HCT116 (cell line): ENCODE measurements at regions not wholly inside any gene's neighbourhood (a gene's known extent, or its start where the extent isn't known, plus 50 kb on each side); places are given as distances from the start of the nearest gene placed in this dataset.
A peak's percentile ranks its signal among the peaks of the same experiment; 100 is the strongest.

Experiments
- ATAC-seq: fragments of 200-7000 bp; cut with Tn5 transposase; 2 replicates; pipeline ENCODE4 v1.9.1; 2020; ENCODE audit warnings: mild to moderate bottlenecking, moderate library complexity
- BruUV-seq: library from RNA; stranded (reverse); fragments of 400-500 nt; replicated peaks from 2 replicates; lab custom pipeline; 2021; lab: Mats Ljungman, UMichigan
- CTCF ChIA-PET: fragments of 300-600 bp; sonication (Branson Sonifier 250); formaldehyde crosslinking; loops from one replicate; lab custom pipeline; 2021; ENCODE audit warnings: antibody characterized with exemption; lab: Charles Lee
- POLR2A ChIA-PET: fragments of 300-600, 350-600 bp; sonication (Branson Sonifier 250); formaldehyde crosslinking; loops from one replicate; lab custom pipeline; 2021; ENCODE audit warnings: antibody characterized with exemption; lab: Charles Lee
- RAD21 ChIA-PET, 2 experiments: fragments of 300-600 bp; sonication (Branson Sonifier 250); formaldehyde crosslinking; loops; one replicate each; lab custom pipeline; 2023; ENCODE audit warnings: low total read pairs in 2 of 2; ENCODE audit not compliant: uncharacterized antibody in 2 of 2, unreplicated experiment in 2 of 2, low non-redundant PET in 1 of 2; lab: Charles Lee
- DNase-seq: peaks from one replicate; pipeline ENCODE4 v3.0.0-alpha.2; 2010; ENCODE audit warnings: low read depth, low spot score
- H2AFZ ChIP-seq: fragments of 200-600 bp; shearing (Covaris generic), sonication (generic); 2 replicates; pipeline ENCODE4 v1.6.1; 2017; ENCODE audit warnings: low read depth, mixed run types, mixed read lengths, antibody characterized with exemption, low read length; ENCODE audit not compliant: poor library complexity, severe bottlenecking
- H3K27ac ChIP-seq: 2 replicates; pipeline ENCODE4 v1.5.1; 2012; ENCODE audit warnings: low read depth, low read length
- H3K27me3 ChIP-seq: fragments of 200-600 bp; sonication (generic); 2 replicates; pipeline ENCODE4 v1.6.1; 2016; ENCODE audit warnings: mixed run types, low read length, mixed read lengths; ENCODE audit not compliant: insufficient read depth
- H3K36me3 ChIP-seq, 2 experiments: fragments of 200-500 bp in 1 of 2; fragments of 200-600 bp in 1 of 2; sonication (Bioruptor generic) in 1 of 2; sonication (generic) in 1 of 2; 2 replicates each; pipeline versions ENCODE4 v1.5.1 to v1.6.1; 2014 to 2016; ENCODE audit warnings: low read length in 2 of 2, inconsistent platforms in 1 of 2, mixed read lengths in 1 of 2, mixed run types in 1 of 2; ENCODE audit not compliant: insufficient read depth in 2 of 2, control insufficient read depth in 1 of 2
- H3K4me1 ChIP-seq, 2 experiments: fragments of 200-600 bp in 1 of 2; sonication (generic) in 1 of 2; 2 replicates each; pipeline versions ENCODE4 v1.5.1 to v1.6.1; 2012 to 2017; ENCODE audit warnings: low read length in 2 of 2, inconsistent platforms in 1 of 2, mild to moderate bottlenecking in 1 of 2, mixed read lengths in 1 of 2, mixed run types in 1 of 2, moderate library complexity in 1 of 2; ENCODE audit not compliant: insufficient read depth in 2 of 2, control insufficient read depth in 1 of 2
- H3K4me2 ChIP-seq: fragments of 200-600 bp; sonication (generic); 2 replicates; pipeline ENCODE4 v1.6.1; 2017; ENCODE audit warnings: mixed run types, low read length, mixed read lengths
- H3K4me3 ChIP-seq, 2 experiments: fragments of 200-600 bp in 1 of 2; sonication (generic) in 1 of 2; replicated peaks in 1 of 2; 2 replicates each; pipeline ENCODE4 v1.5.1; 2011 to 2016; ENCODE audit warnings: low read length in 2 of 2, control low read depth in 1 of 2, low read depth in 1 of 2, mild to moderate bottlenecking in 1 of 2, mixed read lengths in 1 of 2, mixed run types in 1 of 2
- H3K79me2 ChIP-seq: fragments of 200-600 bp; sonication (generic); 2 replicates; pipeline ENCODE4 v1.6.1; 2017; ENCODE audit warnings: mild to moderate bottlenecking, mixed run types, low read length, moderate library complexity, mixed read lengths; ENCODE audit not compliant: insufficient read depth
- H3K9ac ChIP-seq: fragments of 200-600 bp; sonication (generic); 2 replicates; pipeline ENCODE4 v1.6.1; 2016; ENCODE audit warnings: low read length, mixed read lengths
- H3K9me2 ChIP-seq: fragments of 200-600 bp; sonication (generic), shearing (Covaris generic); 2 replicates; pipeline ENCODE4 v1.6.1; 2017; ENCODE audit warnings: mixed run types, mild to moderate bottlenecking, moderate library complexity; ENCODE audit not compliant: insufficient read depth
- H3K9me3 ChIP-seq, 2 experiments: fragments of 200-500 bp in 1 of 2; fragments of 200-600 bp in 1 of 2; sonication (Bioruptor generic) in 1 of 2; sonication (generic) in 1 of 2; 2 replicates each; pipeline ENCODE4 v1.6.1; 2014 to 2017; ENCODE audit warnings: low read length in 2 of 2, mixed read lengths in 2 of 2, inconsistent platforms in 1 of 2, low read depth in 1 of 2, mild to moderate bottlenecking in 1 of 2, mixed run types in 1 of 2, moderate library complexity in 1 of 2; ENCODE audit not compliant: control insufficient read depth in 1 of 2, insufficient read depth in 1 of 2
- H4K20me1 ChIP-seq: fragments of 200-600 bp; sonication (generic), shearing (Covaris generic); 2 replicates; pipeline ENCODE4 v1.6.1; 2017; ENCODE audit warnings: mixed run types, mild to moderate bottlenecking, moderate library complexity; ENCODE audit not compliant: insufficient read depth
- ATF3 ChIP-seq: IDR thresholded peaks from 2 replicates; pipeline ENCODE4 v1.6.1; 2012
- CBX3 ChIP-seq: IDR thresholded peaks from 2 replicates; pipeline ENCODE4 v1.6.1; 2012; ENCODE audit warnings: low read depth
- CEBPB ChIP-seq: IDR thresholded peaks from 2 replicates; pipeline ENCODE4 v1.6.1; 2012; ENCODE audit warnings: low read depth
- ELF1 ChIP-seq: IDR thresholded peaks from 2 replicates; pipeline ENCODE4 v1.6.1; 2012; ENCODE audit warnings: low read depth, borderline replicate concordance
- FOSL1 ChIP-seq: IDR thresholded peaks from 2 replicates; pipeline ENCODE4 v1.6.1; 2012; ENCODE audit warnings: low read depth
- JUND ChIP-seq: IDR thresholded peaks from 2 replicates; pipeline ENCODE4 v1.6.1; 2012
- POLR2A ChIP-seq: IDR thresholded peaks from 2 replicates; pipeline ENCODE4 v1.7.0; 2011; ENCODE audit warnings: borderline replicate concordance; ENCODE audit not compliant: insufficient read depth, insufficient read length; ENCODE audit errors: extremely low read depth
- RAD21 ChIP-seq: IDR thresholded peaks from 2 replicates; pipeline ENCODE4 v1.6.1; 2012; ENCODE audit warnings: low read depth, mild to moderate bottlenecking
- SIN3A ChIP-seq: IDR thresholded peaks from 2 replicates; pipeline ENCODE4 v1.6.1; 2012; ENCODE audit warnings: low read depth
- SP1 ChIP-seq: IDR thresholded peaks from 2 replicates; pipeline ENCODE4 v1.6.1; 2012; ENCODE audit warnings: low read depth
- SRF ChIP-seq: IDR thresholded peaks from 2 replicates; pipeline ENCODE4 v1.6.1; 2012; ENCODE audit warnings: low read depth
- TCF7L2 ChIP-seq: IDR thresholded peaks from 2 replicates; pipeline ENCODE4 v1.7.0; 2011; ENCODE audit warnings: borderline replicate concordance, inconsistent platforms; ENCODE audit not compliant: insufficient read depth, insufficient read length; ENCODE audit errors: extremely low read depth
- YY1 ChIP-seq: IDR thresholded peaks from 2 replicates; pipeline ENCODE4 v1.6.1; 2011; ENCODE audit warnings: low read length, low read depth, moderate library complexity, mild to moderate bottlenecking; ENCODE audit not compliant: insufficient replicate concordance; ENCODE audit errors: extremely low read depth
- ZBTB33 ChIP-seq: IDR thresholded peaks from 2 replicates; pipeline ENCODE4 v1.6.1; 2011; ENCODE audit warnings: mild to moderate bottlenecking, low read length, moderate library complexity; ENCODE audit not compliant: insufficient replicate concordance; ENCODE audit errors: extremely low read depth
- ZFX ChIP-seq: fragments of 450-650 bp; IDR thresholded peaks from 2 replicates; pipeline ENCODE4 v1.6.1; 2017
- intact Hi-C: fragments of 100-400 bp; cut with micrococcal nuclease; formaldehyde crosslinking; loops from 2 replicates; pipeline ENCODE4 v1.10.0; 2022
- TF ChIP-seq, protein P1 (sequence below): IDR thresholded peaks from 2 replicates; pipeline ENCODE4 v1.6.1; 2012; ENCODE audit warnings: low read depth

GRCh38 chr11:13862845-13863392 is 99.6 kb upstream of the SPON1 start (continued):
- TF ChIP-seq, protein P1, sequence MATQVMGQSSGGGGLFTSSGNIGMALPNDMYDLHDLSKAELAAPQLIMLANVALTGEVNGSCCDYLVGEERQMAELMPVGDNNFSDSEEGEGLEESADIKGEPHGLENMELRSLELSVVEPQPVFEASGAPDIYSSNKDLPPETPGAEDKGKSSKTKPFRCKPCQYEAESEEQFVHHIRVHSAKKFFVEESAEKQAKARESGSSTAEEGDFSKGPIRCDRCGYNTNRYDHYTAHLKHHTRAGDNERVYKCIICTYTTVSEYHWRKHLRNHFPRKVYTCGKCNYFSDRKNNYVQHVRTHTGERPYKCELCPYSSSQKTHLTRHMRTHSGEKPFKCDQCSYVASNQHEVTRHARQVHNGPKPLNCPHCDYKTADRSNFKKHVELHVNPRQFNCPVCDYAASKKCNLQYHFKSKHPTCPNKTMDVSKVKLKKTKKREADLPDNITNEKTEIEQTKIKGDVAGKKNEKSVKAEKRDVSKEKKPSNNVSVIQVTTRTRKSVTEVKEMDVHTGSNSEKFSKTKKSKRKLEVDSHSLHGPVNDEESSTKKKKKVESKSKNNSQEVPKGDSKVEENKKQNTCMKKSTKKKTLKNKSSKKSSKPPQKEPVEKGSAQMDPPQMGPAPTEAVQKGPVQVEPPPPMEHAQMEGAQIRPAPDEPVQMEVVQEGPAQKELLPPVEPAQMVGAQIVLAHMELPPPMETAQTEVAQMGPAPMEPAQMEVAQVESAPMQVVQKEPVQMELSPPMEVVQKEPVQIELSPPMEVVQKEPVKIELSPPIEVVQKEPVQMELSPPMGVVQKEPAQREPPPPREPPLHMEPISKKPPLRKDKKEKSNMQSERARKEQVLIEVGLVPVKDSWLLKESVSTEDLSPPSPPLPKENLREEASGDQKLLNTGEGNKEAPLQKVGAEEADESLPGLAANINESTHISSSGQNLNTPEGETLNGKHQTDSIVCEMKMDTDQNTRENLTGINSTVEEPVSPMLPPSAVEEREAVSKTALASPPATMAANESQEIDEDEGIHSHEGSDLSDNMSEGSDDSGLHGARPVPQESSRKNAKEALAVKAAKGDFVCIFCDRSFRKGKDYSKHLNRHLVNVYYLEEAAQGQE, result no peak
- TF ChIP-seq SRF (no peak), RAD21 (no peak)

DNA sequence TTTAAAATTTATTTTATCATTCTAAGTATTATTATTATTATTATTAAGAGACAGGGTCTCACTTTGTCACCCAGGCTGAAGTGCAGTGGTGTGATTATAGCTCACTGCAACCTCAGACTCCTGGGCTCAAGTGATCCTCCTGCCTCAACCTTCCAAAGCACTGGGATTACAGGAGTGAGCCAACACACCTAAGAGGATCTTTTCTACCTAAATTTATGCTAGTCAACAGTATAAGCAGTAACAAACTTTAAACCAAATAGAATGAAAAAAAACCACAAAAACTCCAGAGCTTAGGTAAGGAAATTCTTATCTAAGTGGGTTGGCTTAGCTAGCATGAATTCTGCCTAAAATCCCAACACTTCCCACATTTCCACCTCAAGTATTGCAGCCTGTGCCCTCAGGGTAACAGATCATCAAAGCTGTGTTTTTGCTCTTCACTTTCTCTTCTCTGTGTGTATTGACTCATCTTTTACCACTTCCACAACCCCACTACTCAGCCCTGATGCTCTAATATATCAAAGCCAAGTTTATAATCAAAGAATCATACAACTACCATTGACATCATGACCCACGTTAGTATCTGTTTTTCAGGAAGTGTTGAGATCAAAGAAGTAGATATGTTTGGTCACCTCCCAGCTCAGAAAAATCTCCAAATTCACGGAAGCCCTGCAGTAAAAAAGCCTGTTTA is 93.7 kb upstream of the SPON1 start:
- ATAC-seq (peak; percentile 39), DNase-seq (peak; percentile 68)
- no peak overlapping the region for H3K9ac ChIP-seq

More for the DNA sequence above, 93.7 kb upstream of the SPON1 start:
- Histone ChIP-seq H3K4me1 (peaks cover 10 to 29% of the 10 kb centered on the region in 2 experiments; a peak in 3 of 4 replicates), H3K9me2 (no peaks in the 10 kb centered on the region), H3K9me3 (no peaks in the 10 kb centered on the region), H3K79me2 (no peaks in the 10 kb centered on the region), H3K36me3 (no peaks in the 10 kb centered on the region), H3K4me3 (no peak overlapping the region), H3K27me3 (no peaks in the 10 kb centered on the region), H3K4me2 (peak overlapping the region; percentile 44), H3K27ac (no peak overlapping the region), H4K20me1 (no peaks in the 10 kb centered on the region), H2AFZ (peak overlapping the region; percentile 84)
- intact Hi-C loops, result no loop called here
- RAD21 ChIA-PET, result no interaction called here
- CTCF ChIA-PET, result no interaction called here
- TF ChIP-seq SP1 (peak; percentile 90), CBX3 (peak; percentile 84; the same call in 1 of the 2 replicates), TCF7L2 (peak; percentile 80), SIN3A (peak; percentile 28; the same call in 1 of the 2 replicates), ELF1 (peak; percentile 15; the same call in 1 of the 2 replicates), RAD21 (0 out of 2 replicates have a peak, but pooled peaks have one; percentile 15), FOSL1 (peak; percentile 74), SRF (peak; percentile 33; the same call in 1 of the 2 replicates), ATF3 (no peak), JUND (peak; percentile 80), ZBTB33 (no peak), POLR2A (no peak), YY1 (peak; percentile 8), CEBPB (peak; percentile 55), ZFX (no peak)
- POLR2A ChIA-PET, result no interaction called here
- no TSS peak for BruUV-seq
